HepG2 (cell line): ENCODE measurements at regions not wholly inside any gene's neighbourhood (a gene's known extent, or its start where the extent isn't known, plus 50 kb on each side); places are given as distances from the start of the nearest gene placed in this dataset.

Experiments used
- ATAC-seq: fragments of 200-7000 bp; cut with Tn5 transposase; 3 replicates; pipeline ENCODE4 v1.9.1; 2020; ENCODE audit warnings: mild to moderate bottlenecking, moderate library complexity
- BruUV-seq: library from RNA; stranded (reverse); fragments of 400-500 nt; replicated peaks from 2 replicates; lab custom pipeline; 2021; lab: Mats Ljungman, UMichigan
- CTCF ChIA-PET: fragments of 300-600 bp; formaldehyde crosslinking; extraction: SDS; loops from one replicate; lab custom pipeline; 2021; ENCODE audit warnings: low total read pairs, inconsistent platforms, low intra/inter-chr PET ratio; lab: Yijun Ruan, JAX
- POLR2A ChIA-PET: fragments of 350-600 bp; sonication (Branson Sonifier 250); formaldehyde crosslinking; loops from one replicate; lab custom pipeline; 2020; ENCODE audit warnings: antibody characterized with exemption, inconsistent platforms; lab: Yijun Ruan, JAX
- DNase-seq: peaks from one replicate; pipeline ENCODE4 v3.0.0-alpha.2; 2015; ENCODE audit warnings: low spot score
- FAIRE-seq: peaks from 3 replicates; lab custom pipeline; 2011; peaks lifted over from hg19 to GRCh38; lab: Jason Lieb, UNC
- H2AFZ ChIP-seq: one replicate; pipeline ENCODE4 v1.6.1; 2011; ENCODE audit warnings: low read length, inconsistent platforms
- H3K27ac ChIP-seq: fragments of 300-600 bp; 3 replicates; pipeline ENCODE4 v1.8.0; 2011; ENCODE audit warnings: mixed run types, mild to moderate bottlenecking, mixed read lengths, low read length, inconsistent platforms; ENCODE audit not compliant: insufficient read depth; ENCODE audit errors: extremely low read length
- H3K27me3 ChIP-seq, 2 experiments: fragments of 200-600 bp in 1 of 2; 2 replicates in 1 of 2; 3 replicates in 1 of 2; pipeline versions ENCODE4 v1.6.0 to v1.8.0; 2011; ENCODE audit warnings: low read length in 2 of 2, mild to moderate bottlenecking in 2 of 2, moderate library complexity in 2 of 2, inconsistent platforms in 1 of 2; ENCODE audit not compliant: insufficient read depth in 2 of 2, control insufficient read depth in 1 of 2
- H3K36me3 ChIP-seq, 2 experiments: fragments of 200-600 bp in 1 of 2; replicated peaks in 1 of 2; 2 replicates in 1 of 2; 3 replicates in 1 of 2; pipeline versions ENCODE4 v1.5.1 to v1.8.0; 2011; ENCODE audit warnings: low read length in 2 of 2, inconsistent platforms in 1 of 2; ENCODE audit not compliant: insufficient read depth in 2 of 2, control insufficient read depth in 1 of 2
- H3K4me1 ChIP-seq: 2 replicates; pipeline ENCODE4 v1.5.1; 2012; ENCODE audit warnings: low read length, inconsistent platforms; ENCODE audit not compliant: insufficient read depth
- H3K4me2 ChIP-seq: 2 replicates; pipeline ENCODE4 v1.6.0; 2011; ENCODE audit warnings: low read depth, low read length, inconsistent platforms
- H3K4me3 ChIP-seq, 3 experiments: fragments of 200-600 bp in 1 of 3; sonication (generic), shearing (Covaris generic) in 1 of 3; replicated peaks in 1 of 3; 2 replicates each; pipeline ENCODE4 v1.5.1; 2011 to 2016; ENCODE audit warnings: low read length in 3 of 3, inconsistent platforms in 2 of 3, low read depth in 2 of 3, mild to moderate bottlenecking in 2 of 3, control low read depth in 1 of 3, mixed read lengths in 1 of 3; ENCODE audit not compliant: insufficient read depth in 1 of 3
- H3K79me2 ChIP-seq: one replicate; pipeline ENCODE4 v1.6.1; 2011; ENCODE audit warnings: low read length, inconsistent platforms; ENCODE audit not compliant: insufficient read depth
- H3K9ac ChIP-seq: 2 replicates; pipeline ENCODE4 v1.6.0; 2011; ENCODE audit warnings: mild to moderate bottlenecking, low read depth, low read length, inconsistent platforms; ENCODE audit not compliant: insufficient read depth
- H3K9me3 ChIP-seq: 2 replicates; pipeline ENCODE4 v1.5.1; 2012; ENCODE audit warnings: mild to moderate bottlenecking, low read length
- H4K20me1 ChIP-seq: 2 replicates; pipeline ENCODE4 v1.6.0; 2011; ENCODE audit warnings: inconsistent platforms, mild to moderate bottlenecking, low read length, moderate library complexity; ENCODE audit not compliant: insufficient read depth
- AGO1 ChIP-seq: fragments of 200-400 bp; formaldehyde crosslinking; IDR thresholded peaks from 2 replicates; pipeline ENCODE4 v1.6.1; 2017; ENCODE audit warnings: mild to moderate bottlenecking, low read depth, low read length, moderate library complexity; ENCODE audit not compliant: poor library complexity, severe bottlenecking
- AGO2 ChIP-seq: fragments of 200-400 bp; formaldehyde crosslinking; optimal IDR thresholded peaks from 2 replicates; pipeline ENCODE3; 2017; ENCODE audit warnings: mild to moderate bottlenecking, low read depth, low read length, moderate library complexity
- HES4 ChIP-seq: sonication (generic); formaldehyde crosslinking; IDR thresholded peaks from 2 replicates; pipeline ENCODE4 v1.9.0; 2021; ENCODE audit warnings: mild to moderate bottlenecking, missing genetic modification reagents, borderline replicate concordance
- MAZ ChIP-seq, 2 experiments: sonication (generic) in 1 of 2; formaldehyde crosslinking in 1 of 2; IDR thresholded peaks; 2 replicates each; pipeline versions ENCODE4 v1.5.0 to v1.6.1; 2012 to 2020; ENCODE audit warnings: low read depth in 2 of 2, mild to moderate bottlenecking in 2 of 2, borderline replicate concordance in 1 of 2, improper control_type of control experiment in 1 of 2, low read length in 1 of 2, missing genetic modification reagents in 1 of 2, moderate library complexity in 1 of 2
- NFYB ChIP-seq: sonication (generic); formaldehyde crosslinking; IDR thresholded peaks from 2 replicates; pipeline ENCODE4 v1.4.0; 2020; ENCODE audit warnings: missing genetic modification reagents
- PHB2 ChIP-seq: fragments of 450-650 bp; IDR thresholded peaks from 2 replicates; pipeline ENCODE4 v1.6.1; 2018; ENCODE audit not compliant: partially characterized antibody
- SMYD3 ChIP-seq: sonication (generic); formaldehyde crosslinking; IDR thresholded peaks from 2 replicates; pipeline ENCODE4 v1.8.1; 2023; ENCODE audit warnings: mild to moderate bottlenecking, missing genetic modification reagents
- SOX13 ChIP-seq, 3 experiments: fragments of 450-650 bp in 1 of 3; sonication (generic) in 1 of 3; formaldehyde crosslinking in 1 of 3; IDR thresholded peaks in 2 of 3; conservative IDR thresholded peaks in 1 of 3; 2 replicates each; pipeline versions ENCODE4 v1.5.0 to v1.6.1; 2016 to 2020; ENCODE audit warnings: antibody characterized with exemption in 1 of 3, mild to moderate bottlenecking in 1 of 3, missing compliant biosample characterization in 1 of 3, missing genetic modification reagents in 1 of 3, moderate library complexity in 1 of 3
- SRF ChIP-seq: IDR thresholded peaks from 2 replicates; pipeline ENCODE4 v1.6.1; 2011; ENCODE audit warnings: mild to moderate bottlenecking, low read depth, low read length, moderate library complexity
- ZFP1 ChIP-seq: IDR thresholded peaks from 2 replicates; pipeline ENCODE4 v1.6.1; 2016
- ZNF180 ChIP-seq: sonication (generic); formaldehyde crosslinking; IDR thresholded peaks from 2 replicates; pipeline ENCODE4 v1.4.0; 2020; ENCODE audit warnings: low read depth, missing genetic modification reagents, borderline replicate concordance
- WGBS: methylation state at CpG from one replicate; pipeline ENCODE4 v1.1.6; 2017; ENCODE audit warnings: low lambda C conversion rate; 5-methylcytosine and 5-hydroxymethylcytosine counted together
- in situ Hi-C: cut with HindIII; loops from 2 replicates; pipeline ENCODE4 v1.10.0; 2017; ENCODE audit warnings: low pct_unique_long_range_greater_than_20kb; ENCODE audit not compliant: extremely low pct_ligation_motif_present
- intact Hi-C: fragments of 100-400 bp; cut with micrococcal nuclease; formaldehyde crosslinking; loops from one replicate; pipeline ENCODE4 v1.10.0; 2022; ENCODE audit not compliant: unreplicated experiment
- TF ChIP-seq, protein P1 (sequence below): sonication (generic); formaldehyde crosslinking; IDR thresholded peaks from 2 replicates; pipeline ENCODE4 v1.8.0; 2022; ENCODE audit warnings: mild to moderate bottlenecking, missing genetic modification reagents, borderline replicate concordance
- TF ChIP-seq, protein P2 (sequence below): sonication (generic); formaldehyde crosslinking; IDR thresholded peaks from 2 replicates; pipeline ENCODE4 v1.5.0; 2020; ENCODE audit warnings: missing genetic modification reagents
- TF ChIP-seq, protein P3 (sequence below): sonication (generic); formaldehyde crosslinking; IDR thresholded peaks from 2 replicates; pipeline ENCODE4 v1.9.0; 2022; ENCODE audit warnings: missing genetic modification reagents, mild to moderate bottlenecking, borderline replicate concordance
- TF ChIP-seq, protein P4 (sequence below): IDR thresholded peaks from 2 replicates; pipeline ENCODE4 v1.6.1; 2016; ENCODE audit warnings: low read depth, missing genetic modification reagents, missing compliant biosample characterization

DNA sequence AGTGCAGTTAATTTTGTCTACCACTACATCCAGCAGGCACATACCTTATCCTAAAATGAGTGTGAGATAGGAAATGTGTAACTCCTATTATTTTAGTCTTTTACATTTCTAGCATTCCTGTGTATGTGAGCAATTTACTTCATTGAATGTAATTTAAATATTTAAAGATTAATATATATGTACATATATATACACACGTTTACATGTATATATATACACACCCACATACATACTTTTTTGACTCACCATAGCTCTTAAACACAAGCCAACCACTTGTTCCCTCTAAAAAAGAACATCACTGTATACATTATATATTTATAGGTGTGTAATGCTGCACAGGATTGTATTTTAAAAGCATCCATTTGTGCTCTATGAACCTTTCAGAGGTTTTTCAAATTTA, 425.6 kb upstream of the NECTIN3 start:
- ATAC-seq (no peak), FAIRE-seq (no peak), DNase-seq (no peak)
- CTCF ChIA-PET = no interaction called here
- Histone ChIP-seq H3K4me2 (no peak overlapping the region), H3K4me3 (no peak overlapping the region), H3K9me3 (no peaks in the 10 kb centered on the region), H3K27ac (no peak overlapping the region), H3K79me2 (no peaks in the 10 kb centered on the region), H4K20me1 (no peaks in the 10 kb centered on the region), H3K36me3 (no peaks in the 10 kb centered on the region), H2AFZ (no peak overlapping the region), H3K4me1 (no peaks in the 10 kb centered on the region), H3K27me3 (no peaks in the 10 kb centered on the region), H3K9ac (no peak overlapping the region)
- in situ Hi-C loops (no loop called here), intact Hi-C loops (no loop called here)
- BruUV-seq = no TSS peak
- 2% methylated on average over 1 of the region's 1 CpG for WGBS
- POLR2A ChIA-PET = no interaction called here
- TF ChIP-seq SMYD3 = no peak
- TF ChIP-seq NFYB (CRISPR knock-in tag) = no peak
- TF ChIP-seq ZNF180 (CRISPR knock-in tag) = no peak
- TF ChIP-seq SRF = no peak
- TF ChIP-seq, protein P1, sequence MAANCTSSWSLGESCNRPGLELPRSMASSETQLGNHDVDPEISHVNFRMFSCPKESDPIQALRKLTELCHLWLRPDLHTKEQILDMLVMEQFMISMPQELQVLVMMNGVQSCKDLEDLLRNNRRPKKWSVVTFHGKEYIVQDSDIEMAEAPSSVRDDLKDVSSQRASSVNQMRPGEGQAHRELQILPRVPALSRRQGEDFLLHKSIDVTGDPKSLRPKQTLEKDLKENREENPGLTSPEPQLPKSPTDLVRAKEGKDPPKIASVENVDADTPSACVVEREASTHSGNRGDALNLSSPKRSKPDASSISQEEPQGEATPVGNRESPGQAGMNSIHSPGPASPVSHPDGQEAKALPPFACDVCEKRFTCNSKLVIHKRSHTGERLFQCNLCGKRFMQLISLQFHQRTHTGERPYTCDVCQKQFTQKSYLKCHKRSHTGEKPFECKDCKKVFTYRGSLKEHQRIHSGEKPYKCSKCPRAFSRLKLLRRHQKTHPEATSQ = no peak
- no peak for TF ChIP-seq ZFP1
- TF ChIP-seq PHB2 = no peak
- TF ChIP-seq, protein P2, sequence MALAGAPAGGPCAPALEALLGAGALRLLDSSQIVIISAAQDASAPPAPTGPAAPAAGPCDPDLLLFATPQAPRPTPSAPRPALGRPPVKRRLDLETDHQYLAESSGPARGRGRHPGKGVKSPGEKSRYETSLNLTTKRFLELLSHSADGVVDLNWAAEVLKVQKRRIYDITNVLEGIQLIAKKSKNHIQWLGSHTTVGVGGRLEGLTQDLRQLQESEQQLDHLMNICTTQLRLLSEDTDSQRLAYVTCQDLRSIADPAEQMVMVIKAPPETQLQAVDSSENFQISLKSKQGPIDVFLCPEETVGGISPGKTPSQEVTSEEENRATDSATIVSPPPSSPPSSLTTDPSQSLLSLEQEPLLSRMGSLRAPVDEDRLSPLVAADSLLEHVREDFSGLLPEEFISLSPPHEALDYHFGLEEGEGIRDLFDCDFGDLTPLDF (CRISPR knock-in tag) = no peak
- TF ChIP-seq HES4 (CRISPR knock-in tag) = no peak
- TF ChIP-seq AGO2 = no peak
- no peak for TF ChIP-seq MAZ (IDR thresholded peaks at IDR 0.05; ENCODE audit: borderline replicate concordance, low read depth, low read length)
- TF ChIP-seq MAZ (CRISPR knock-in tag; IDR thresholded peaks at IDR 0.05; ENCODE audit: low read depth) = no peak
- TF ChIP-seq, protein P3, sequence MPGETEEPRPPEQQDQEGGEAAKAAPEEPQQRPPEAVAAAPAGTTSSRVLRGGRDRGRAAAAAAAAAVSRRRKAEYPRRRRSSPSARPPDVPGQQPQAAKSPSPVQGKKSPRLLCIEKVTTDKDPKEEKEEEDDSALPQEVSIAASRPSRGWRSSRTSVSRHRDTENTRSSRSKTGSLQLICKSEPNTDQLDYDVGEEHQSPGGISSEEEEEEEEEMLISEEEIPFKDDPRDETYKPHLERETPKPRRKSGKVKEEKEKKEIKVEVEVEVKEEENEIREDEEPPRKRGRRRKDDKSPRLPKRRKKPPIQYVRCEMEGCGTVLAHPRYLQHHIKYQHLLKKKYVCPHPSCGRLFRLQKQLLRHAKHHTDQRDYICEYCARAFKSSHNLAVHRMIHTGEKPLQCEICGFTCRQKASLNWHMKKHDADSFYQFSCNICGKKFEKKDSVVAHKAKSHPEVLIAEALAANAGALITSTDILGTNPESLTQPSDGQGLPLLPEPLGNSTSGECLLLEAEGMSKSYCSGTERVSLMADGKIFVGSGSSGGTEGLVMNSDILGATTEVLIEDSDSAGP = no peak
- no peak for TF ChIP-seq AGO1
- TF ChIP-seq, protein P4, sequence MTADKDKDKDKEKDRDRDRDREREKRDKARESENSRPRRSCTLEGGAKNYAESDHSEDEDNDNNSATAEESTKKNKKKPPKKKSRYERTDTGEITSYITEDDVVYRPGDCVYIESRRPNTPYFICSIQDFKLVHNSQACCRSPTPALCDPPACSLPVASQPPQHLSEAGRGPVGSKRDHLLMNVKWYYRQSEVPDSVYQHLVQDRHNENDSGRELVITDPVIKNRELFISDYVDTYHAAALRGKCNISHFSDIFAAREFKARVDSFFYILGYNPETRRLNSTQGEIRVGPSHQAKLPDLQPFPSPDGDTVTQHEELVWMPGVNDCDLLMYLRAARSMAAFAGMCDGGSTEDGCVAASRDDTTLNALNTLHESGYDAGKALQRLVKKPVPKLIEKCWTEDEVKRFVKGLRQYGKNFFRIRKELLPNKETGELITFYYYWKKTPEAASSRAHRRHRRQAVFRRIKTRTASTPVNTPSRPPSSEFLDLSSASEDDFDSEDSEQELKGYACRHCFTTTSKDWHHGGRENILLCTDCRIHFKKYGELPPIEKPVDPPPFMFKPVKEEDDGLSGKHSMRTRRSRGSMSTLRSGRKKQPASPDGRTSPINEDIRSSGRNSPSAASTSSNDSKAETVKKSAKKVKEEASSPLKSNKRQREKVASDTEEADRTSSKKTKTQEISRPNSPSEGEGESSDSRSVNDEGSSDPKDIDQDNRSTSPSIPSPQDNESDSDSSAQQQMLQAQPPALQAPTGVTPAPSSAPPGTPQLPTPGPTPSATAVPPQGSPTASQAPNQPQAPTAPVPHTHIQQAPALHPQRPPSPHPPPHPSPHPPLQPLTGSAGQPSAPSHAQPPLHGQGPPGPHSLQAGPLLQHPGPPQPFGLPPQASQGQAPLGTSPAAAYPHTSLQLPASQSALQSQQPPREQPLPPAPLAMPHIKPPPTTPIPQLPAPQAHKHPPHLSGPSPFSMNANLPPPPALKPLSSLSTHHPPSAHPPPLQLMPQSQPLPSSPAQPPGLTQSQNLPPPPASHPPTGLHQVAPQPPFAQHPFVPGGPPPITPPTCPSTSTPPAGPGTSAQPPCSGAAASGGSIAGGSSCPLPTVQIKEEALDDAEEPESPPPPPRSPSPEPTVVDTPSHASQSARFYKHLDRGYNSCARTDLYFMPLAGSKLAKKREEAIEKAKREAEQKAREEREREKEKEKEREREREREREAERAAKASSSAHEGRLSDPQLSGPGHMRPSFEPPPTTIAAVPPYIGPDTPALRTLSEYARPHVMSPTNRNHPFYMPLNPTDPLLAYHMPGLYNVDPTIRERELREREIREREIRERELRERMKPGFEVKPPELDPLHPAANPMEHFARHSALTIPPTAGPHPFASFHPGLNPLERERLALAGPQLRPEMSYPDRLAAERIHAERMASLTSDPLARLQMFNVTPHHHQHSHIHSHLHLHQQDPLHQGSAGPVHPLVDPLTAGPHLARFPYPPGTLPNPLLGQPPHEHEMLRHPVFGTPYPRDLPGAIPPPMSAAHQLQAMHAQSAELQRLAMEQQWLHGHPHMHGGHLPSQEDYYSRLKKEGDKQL (CRISPR knock-in tag) = no peak
- no peak for TF ChIP-seq SOX13 (IDR thresholded peaks at IDR 0.05)
- no peak for TF ChIP-seq SOX13 (CRISPR knock-in tag; conservative IDR thresholded peaks at IDR 0.05 in 1 of 2, IDR thresholded peaks at IDR 0.05 in 1 of 2)
